Neuronal stem cell (in vitro differentiated cells): ENCODE measurements at regions not wholly inside any gene's neighbourhood (a gene's known extent, or its start where the extent isn't known, plus 50 kb on each side); places are given as distances from the start of the nearest gene placed in this dataset.

ENCODE experiments used
- DNase-seq: peaks from one replicate; pipeline ENCODE4 v3.0.0-alpha.2; 2013; ENCODE audit warnings: low spot score
- H2AFZ ChIP-seq: one replicate; pipeline ENCODE4 v1.6.1; 2013; ENCODE audit warnings: mild to moderate bottlenecking, low read length, inconsistent platforms
- H2AK5ac ChIP-seq: 2 replicates; pipeline ENCODE4 v1.6.1; 2013; ENCODE audit warnings: low read depth, mild to moderate bottlenecking, inconsistent platforms, low read length, moderate library complexity, mixed read lengths
- H2BK120ac ChIP-seq: 2 replicates; pipeline ENCODE4 v1.6.1; 2013; ENCODE audit warnings: low read depth, mild to moderate bottlenecking, inconsistent platforms, low read length, moderate library complexity, mixed read lengths
- H2BK12ac ChIP-seq: one replicate; pipeline ENCODE4 v1.6.1; 2013; ENCODE audit warnings: low read length, inconsistent platforms
- H2BK15ac ChIP-seq: 2 replicates; pipeline ENCODE4 v1.6.1; 2013; ENCODE audit warnings: mild to moderate bottlenecking, low read length, inconsistent platforms, mixed read lengths
- H2BK5ac ChIP-seq: one replicate; pipeline ENCODE4 v1.6.1; 2013; ENCODE audit warnings: inconsistent platforms, mild to moderate bottlenecking, low read length, moderate library complexity
- H3K14ac ChIP-seq: one replicate; pipeline ENCODE4 v1.6.1; 2013; ENCODE audit warnings: low read length, inconsistent platforms
- H3K18ac ChIP-seq: 2 replicates; pipeline ENCODE4 v1.6.1; 2013; ENCODE audit warnings: low read length, inconsistent platforms
- H3K23ac ChIP-seq: 2 replicates; pipeline ENCODE4 v1.6.1; 2013; ENCODE audit warnings: low read depth, mild to moderate bottlenecking, mixed read lengths, low read length, inconsistent platforms; ENCODE audit not compliant: poor library complexity
- H3K27ac ChIP-seq: replicated peaks from 3 replicates; pipeline ENCODE4 v1.5.1; 2013; ENCODE audit warnings: low read length, inconsistent platforms
- H3K27me3 ChIP-seq, 3 experiments: 2 replicates each; pipeline ENCODE4 v1.6.1; 2013; ENCODE audit warnings: low read length in 3 of 3, mild to moderate bottlenecking in 2 of 3, inconsistent platforms in 1 of 3, low read depth in 1 of 3, mixed read lengths in 1 of 3, moderate library complexity in 1 of 3; ENCODE audit not compliant: control insufficient read depth in 3 of 3, insufficient read depth in 3 of 3
- H3K36me3 ChIP-seq, 2 donors: replicated peaks in 1 of 2; 2 replicates each; pipeline ENCODE4 v1.6.1; 2013; ENCODE audit warnings: low read length in 2 of 2; ENCODE audit not compliant: control insufficient read depth in 2 of 2, insufficient read depth in 2 of 2
- H3K4ac ChIP-seq: 2 replicates; pipeline ENCODE4 v1.6.1; 2013; ENCODE audit warnings: inconsistent platforms, mild to moderate bottlenecking, low read length, moderate library complexity
- H3K4me1 ChIP-seq, 2 donors: 1 replicate in 1 of 2; 2 replicates in 1 of 2; pipeline ENCODE4 v1.6.1; 2013; ENCODE audit warnings: low read length in 2 of 2, low read depth in 1 of 2; ENCODE audit not compliant: control insufficient read depth in 2 of 2, insufficient read depth in 1 of 2
- H3K4me2 ChIP-seq: one replicate; pipeline ENCODE4 v1.6.1; 2013; ENCODE audit warnings: mild to moderate bottlenecking, low read length, inconsistent platforms; ENCODE audit not compliant: insufficient read depth, poor library complexity, severe bottlenecking
- H3K4me3 ChIP-seq, 2 donors: 2 replicates each; pipeline ENCODE4 v1.5.1; 2013; ENCODE audit warnings: low read length in 2 of 2, mild to moderate bottlenecking in 2 of 2, inconsistent platforms in 1 of 2, moderate library complexity in 1 of 2
- H3K79me1 ChIP-seq: one replicate; pipeline ENCODE4 v1.6.1; 2013; ENCODE audit warnings: low read depth, mild to moderate bottlenecking, inconsistent platforms, low read length, moderate library complexity
- H3K9ac ChIP-seq: one replicate; pipeline ENCODE4 v1.6.1; 2013; ENCODE audit warnings: mild to moderate bottlenecking, low read depth, low read length, inconsistent platforms; ENCODE audit not compliant: poor library complexity
- H3K9me3 ChIP-seq, 2 donors: replicated peaks in 1 of 2; 2 replicates each; pipeline versions ENCODE3 to v1.6.1; 2013; ENCODE audit warnings: low read length in 2 of 2, mild to moderate bottlenecking in 2 of 2, inconsistent platforms in 1 of 2, low read depth in 1 of 2, mixed read lengths in 1 of 2, moderate library complexity in 1 of 2; ENCODE audit not compliant: control insufficient read depth in 2 of 2, insufficient read depth in 1 of 2
- H4K8ac ChIP-seq: one replicate; pipeline ENCODE4 v1.6.1; 2013; ENCODE audit warnings: low read depth, mild to moderate bottlenecking, inconsistent platforms, low read length, moderate library complexity
- H4K91ac ChIP-seq: one replicate; pipeline ENCODE4 v1.6.1; 2013; ENCODE audit warnings: low read length, low read depth, mild to moderate bottlenecking, inconsistent platforms; ENCODE audit not compliant: poor library complexity
- WGBS, 2 donors: extraction: QIAGEN DNeasy Blood & Tissue Kit; methylation state at CpG; one replicate each; pipeline ENCODE4 v1.1.7; 2013; ENCODE audit warnings: missing lambda C conversion rate in 2 of 2, mixed read lengths in 1 of 2; ENCODE audit not compliant: insufficient read length in 2 of 2, insufficient replicate concordance in 1 of 2; ENCODE audit errors: extremely low coverage in 2 of 2; 5-methylcytosine and 5-hydroxymethylcytosine counted together

DNA sequence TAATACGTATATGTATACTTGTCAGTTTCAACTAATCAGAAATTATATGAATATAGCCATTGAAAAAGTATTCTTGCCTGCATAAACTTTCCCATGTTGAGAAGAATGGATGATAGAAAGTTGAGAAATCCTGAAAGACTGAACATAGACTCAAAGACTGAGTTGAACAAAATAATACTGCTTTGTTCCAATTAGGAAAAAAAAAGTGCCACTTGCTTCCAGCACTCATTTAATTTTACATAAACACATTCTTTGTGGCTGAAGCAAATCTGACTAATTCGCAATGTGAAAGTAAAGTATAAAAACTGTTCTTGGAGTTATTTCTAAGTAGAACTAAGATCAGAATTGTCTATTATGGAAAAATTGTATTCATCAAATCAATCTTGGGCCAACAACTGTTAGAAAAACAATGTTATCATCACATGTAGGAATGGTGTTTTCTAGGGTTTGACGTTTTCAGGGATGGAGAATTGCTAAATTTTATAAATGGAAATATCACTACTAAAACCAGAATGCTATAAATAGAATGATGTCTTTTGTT, 2334.6 kb downstream of the PCDH7 start:
- DNase-seq, result no peak
- Histone ChIP-seq H3K36me3 (no peaks in the 10 kb centered on the region), H2BK5ac (no peak overlapping the region), H3K27me3 (no peaks in the 10 kb centered on the region), H3K9me3 (no peaks in the 10 kb centered on the region), H3K18ac (no peak overlapping the region), H4K91ac (no peak overlapping the region), H3K23ac (no peak overlapping the region), H2BK12ac (no peak overlapping the region), H2AK5ac (no peak overlapping the region), H2BK15ac (no peak overlapping the region), H3K9ac (no peak overlapping the region), H3K4me1 (no peaks in the 10 kb centered on the region), H4K8ac (no peak overlapping the region), H3K79me1 (no peaks in the 10 kb centered on the region), H3K27ac (no peak overlapping the region), H2BK120ac (no peak overlapping the region), H3K4me3 (no peak overlapping the region), H2AFZ (no peak overlapping the region), H3K4ac (no peak overlapping the region), H3K14ac (no peak overlapping the region), H3K4me2 (no peak overlapping the region)
- no CpG with 5 or more reads among the region's 3 CpGs for WGBS, 2 donors

- H3K4me2 ChIP-seq, result no peak overlapping the region
- no peak overlapping the region for H4K8ac ChIP-seq
- H3K27ac ChIP-seq, result no peak overlapping the region
These were observed 2337.6 kb downstream of the PCDH7 start for GRCh38 chr4:33057736-33058135.

GRCh38 chr4:33058998-33059397, 2338.8 kb downstream of the PCDH7 start:
- DNase-seq, result no peak
- Histone ChIP-seq H3K4me2 (no peak overlapping the region), H3K9ac (no peak overlapping the region), H2BK120ac (no peak overlapping the region), H2AFZ (no peak overlapping the region), H3K4me1 (no peaks in the 10 kb centered on the region), H3K79me1 (no peaks in the 10 kb centered on the region), H4K91ac (no peak overlapping the region), H3K23ac (no peak overlapping the region), H3K27ac (no peak overlapping the region), H2BK12ac (no peak overlapping the region), H3K14ac (no peak overlapping the region), H3K4ac (no peak overlapping the region), H3K4me3 (no peak overlapping the region), H2AK5ac (no peak overlapping the region), H2BK5ac (no peak overlapping the region), H2BK15ac (no peak overlapping the region), H3K36me3 (no peaks in the 10 kb centered on the region), H3K27me3 (no peaks in the 10 kb centered on the region), H4K8ac (no peak overlapping the region), H3K9me3 (no peaks in the 10 kb centered on the region), H3K18ac (no peak overlapping the region)

More at GRCh38 chr4:33057736-33058135, 2337.6 kb downstream of the PCDH7 start:
- H3K79me1 ChIP-seq, result no peaks in the 10 kb centered on the region
- H2BK5ac ChIP-seq, result no peak overlapping the region
- DNase-seq, result no peak
- no peak overlapping the region for H3K23ac ChIP-seq
- H4K91ac ChIP-seq, result no peak overlapping the region
- no peak overlapping the region for H3K14ac ChIP-seq
- H3K9me3 ChIP-seq, result no peaks in the 10 kb centered on the region
- no peak overlapping the region for H3K9ac ChIP-seq
- no peak overlapping the region for H3K4ac ChIP-seq
- no peak overlapping the region for H2AFZ ChIP-seq
- no peaks in the 10 kb centered on the region for H3K36me3 ChIP-seq
- no peaks in the 10 kb centered on the region for H3K4me1 ChIP-seq
- no peak overlapping the region for H2AK5ac ChIP-seq
- no peak overlapping the region for H2BK120ac ChIP-seq
- no peak overlapping the region for H2BK12ac ChIP-seq
- H3K27me3 ChIP-seq, result no peaks in the 10 kb centered on the region
- WGBS, 2 donors, result no CpG with 5 or more reads among the region's 1 CpG
- H3K4me3 ChIP-seq, result no peak overlapping the region
- H3K18ac ChIP-seq, result no peak overlapping the region
- H2BK15ac ChIP-seq, result no peak overlapping the region

DNA sequence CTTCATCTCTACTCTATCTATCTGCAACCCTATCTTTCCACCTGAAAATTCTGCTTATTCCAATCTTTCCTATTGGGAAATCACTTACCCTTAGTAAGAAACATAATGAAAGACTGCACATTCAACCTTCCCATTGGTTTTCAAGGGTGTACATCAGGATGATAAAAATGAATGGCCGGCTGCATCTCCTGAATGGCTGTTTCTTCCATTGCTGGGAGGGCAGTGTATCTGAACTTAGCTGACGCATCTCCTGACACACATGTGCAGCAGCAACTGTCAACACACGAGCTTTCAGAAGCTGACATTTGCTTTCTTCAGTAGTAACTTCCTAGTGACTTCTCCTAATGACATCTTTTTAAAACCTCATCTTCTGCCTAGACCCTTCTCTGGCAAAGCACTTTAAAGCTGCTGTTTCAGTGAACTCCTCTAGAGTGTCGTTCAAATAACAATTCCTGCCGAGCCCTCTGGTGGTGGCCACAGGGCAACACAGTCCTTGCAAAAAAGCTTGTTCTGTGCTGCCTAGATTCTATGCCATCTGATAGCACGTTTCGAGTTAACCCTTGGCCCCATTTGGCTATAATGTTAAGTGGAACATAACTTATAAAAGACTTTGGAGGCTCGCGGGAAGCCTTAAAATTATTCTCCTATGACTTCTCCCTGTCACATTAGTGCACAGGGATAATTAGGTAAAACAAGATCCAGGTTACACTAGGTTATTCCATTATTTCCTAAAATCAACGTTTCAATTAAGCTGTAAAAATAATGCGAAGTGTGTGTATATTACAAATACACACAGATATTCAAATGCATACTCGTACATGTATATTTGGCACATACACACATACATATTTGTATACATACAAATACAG, 2340.7 kb downstream of the PCDH7 start:
- Histone ChIP-seq H2BK120ac (no peak overlapping the region), H3K4me2 (no peak overlapping the region)
- peak; percentile 51 for DNase-seq

More for the DNA sequence above, 2340.7 kb downstream of the PCDH7 start:
- H3K27ac ChIP-seq, result no peak overlapping the region
- no peak overlapping the region for H2BK12ac ChIP-seq
- no peaks in the 10 kb centered on the region for H3K36me3 ChIP-seq
- no peak overlapping the region for H2BK15ac ChIP-seq
- no peak overlapping the region for H4K8ac ChIP-seq
- H2BK5ac ChIP-seq, result no peak overlapping the region
- no peak overlapping the region for H4K91ac ChIP-seq
- H3K23ac ChIP-seq, result no peak overlapping the region
- H3K4me1 ChIP-seq, result no peaks in the 10 kb centered on the region
- H3K14ac ChIP-seq, result no peak overlapping the region
- WGBS, 2 donors, result no CpG with 5 or more reads among the region's 12 CpGs
- H3K4me3 ChIP-seq, result no peak overlapping the region
- H3K18ac ChIP-seq, result no peak overlapping the region
- H2AK5ac ChIP-seq, result no peak overlapping the region
- H2AFZ ChIP-seq, result peak overlapping the region; percentile 75
- H3K27me3 ChIP-seq, result no peaks in the 10 kb centered on the region
- no peak overlapping the region for H3K4ac ChIP-seq
- no peaks in the 10 kb centered on the region for H3K79me1 ChIP-seq
- H3K9me3 ChIP-seq, result no peaks in the 10 kb centered on the region
- H3K9ac ChIP-seq, result no peak overlapping the region
